ENCODE measurements at regions not wholly inside any gene's neighbourhood (a gene's known extent, or its start where the extent isn't known, plus 50 kb on each side); places are given as distances from the start of the nearest gene placed in this dataset.

DNA sequence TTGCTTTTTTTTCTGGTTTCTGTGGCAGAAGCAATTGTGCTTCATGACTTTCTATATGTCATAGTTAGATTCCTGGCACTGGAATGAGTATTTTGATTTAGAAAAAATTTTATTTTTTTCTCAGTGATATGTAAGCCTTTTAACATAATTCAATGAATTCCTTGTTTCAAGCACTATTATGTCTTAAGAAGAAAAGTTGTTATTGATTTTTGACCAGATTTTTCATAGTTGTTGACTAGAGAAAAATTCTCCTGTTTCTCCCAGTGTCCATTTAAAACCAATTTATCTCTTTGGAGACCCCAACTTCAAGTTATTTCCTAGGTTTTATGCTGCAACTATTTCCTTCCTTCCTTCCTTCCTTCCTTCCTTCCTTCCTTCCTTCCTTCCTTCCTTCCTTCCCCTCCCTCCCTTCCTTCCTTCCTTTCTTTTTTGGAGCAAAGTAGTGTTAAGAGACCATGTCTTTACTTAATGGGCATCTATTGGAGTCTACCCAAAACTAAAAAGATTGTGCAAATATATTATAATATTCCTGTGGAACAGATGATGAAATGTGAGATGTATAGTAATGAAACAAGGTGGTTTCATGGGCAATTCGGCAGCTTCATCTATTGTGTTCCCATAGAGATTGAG lies 346.9 kb downstream of the RNF144B start:
- CTCF ChIA-PET, result interaction anchor here (0.7 kb wide), 1 partner anchor 16 kb away, joined by 3 read pairs; no protein-coding TSS in a partner anchor
- no peak overlapping the region for H3K27ac Mint-ChIP-seq
- no peaks in the 10 kb centered on the region for H3K36me3 Mint-ChIP-seq
- no peak for DNase-seq
- H3K4me3 Mint-ChIP-seq, result no peak overlapping the region
- H3K27me3 Mint-ChIP-seq, result no peaks in the 10 kb centered on the region
- no peaks in the 10 kb centered on the region for H3K9me3 Mint-ChIP-seq
- no peaks in the 10 kb centered on the region for H3K4me1 Mint-ChIP-seq

DNA sequence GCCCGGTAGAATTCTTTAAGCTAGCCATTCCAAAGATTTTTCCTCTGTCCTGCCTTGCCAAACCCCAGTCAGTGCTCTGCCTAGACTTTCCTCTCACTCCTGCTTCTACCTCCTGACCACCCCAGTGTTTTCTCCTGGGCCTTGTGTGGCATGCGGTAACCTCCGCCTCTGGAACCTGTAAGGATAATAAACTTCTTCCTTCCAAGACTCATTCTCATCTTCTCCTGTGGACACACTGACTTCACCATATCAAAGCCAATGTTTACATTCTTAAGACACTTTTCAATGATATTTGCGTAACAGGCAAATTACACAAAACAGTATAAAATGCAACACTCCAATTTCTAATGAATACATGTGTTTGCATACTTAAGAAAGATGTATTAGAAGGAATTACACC lies 354.6 kb downstream of the RNF144B start:
- H3K27me3 Mint-ChIP-seq, result no peaks in the 10 kb centered on the region
- no peaks in the 10 kb centered on the region for H3K9me3 Mint-ChIP-seq
- no peaks in the 10 kb centered on the region for H3K4me1 Mint-ChIP-seq
- H3K4me3 Mint-ChIP-seq, result no peak overlapping the region
- no peak for DNase-seq
- H3K36me3 Mint-ChIP-seq, result no peaks in the 10 kb centered on the region
- H3K27ac Mint-ChIP-seq, result no peak overlapping the region
- CTCF ChIA-PET, result no interaction called here

GRCh38 chr6:18742406-18742805 lies 355.3 kb downstream of the RNF144B start:
- Mint-ChIP-seq H3K9me3 (no peaks in the 10 kb centered on the region), H3K4me1 (no peaks in the 10 kb centered on the region), H3K27me3 (no peaks in the 10 kb centered on the region), H3K27ac (no peak overlapping the region), H3K4me3 (no peak overlapping the region), H3K36me3 (no peaks in the 10 kb centered on the region)
- DNase-seq, result no peak
- CTCF ChIA-PET, result no interaction called here

DNA sequence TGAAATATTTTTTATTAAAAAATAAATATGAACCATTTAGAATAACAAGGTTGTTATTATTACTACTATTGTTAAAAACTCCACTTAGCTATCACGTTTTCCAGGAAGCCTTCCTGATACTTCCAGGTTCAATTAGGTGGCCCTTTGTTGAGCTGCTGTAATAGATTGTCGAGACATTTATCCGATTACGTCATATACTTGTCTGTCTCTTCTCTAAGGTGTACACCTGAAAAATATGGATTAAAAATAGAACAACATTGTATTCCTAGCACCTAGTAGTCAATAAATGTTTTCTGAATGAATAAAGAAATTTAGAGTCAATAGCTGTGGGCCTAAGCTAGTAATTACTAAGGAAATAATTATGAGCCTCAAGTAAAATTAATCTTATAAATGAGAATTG lies 359.6 kb downstream of the RNF144B start:
- CTCF ChIA-PET, result interaction anchor here (0.6 kb wide), 1 partner anchor 1166 kb away, joined by 3 read pairs; no protein-coding TSS in a partner anchor
- no peaks in the 10 kb centered on the region for H3K4me1 Mint-ChIP-seq
- no peak overlapping the region for H3K27ac Mint-ChIP-seq
- H3K27me3 Mint-ChIP-seq, result no peaks in the 10 kb centered on the region
- H3K36me3 Mint-ChIP-seq, result no peaks in the 10 kb centered on the region
- DNase-seq, result no peak
- no peak overlapping the region for H3K4me3 Mint-ChIP-seq
- no peaks in the 10 kb centered on the region for H3K9me3 Mint-ChIP-seq

GRCh38 chr6:18748314-18748713 lies 361.2 kb downstream of the RNF144B start:
- DNase-seq, result no peak
- Mint-ChIP-seq H3K27ac (no peak overlapping the region), H3K4me1 (no peaks in the 10 kb centered on the region), H3K4me3 (no peak overlapping the region), H3K36me3 (no peaks in the 10 kb centered on the region), H3K9me3 (no peaks in the 10 kb centered on the region), H3K27me3 (no peaks in the 10 kb centered on the region)
- CTCF ChIA-PET, result interaction anchor here (0.7 kb wide), 1 partner anchor 1239 kb away, joined by 3 read pairs; no protein-coding TSS in a partner anchor

DNA sequence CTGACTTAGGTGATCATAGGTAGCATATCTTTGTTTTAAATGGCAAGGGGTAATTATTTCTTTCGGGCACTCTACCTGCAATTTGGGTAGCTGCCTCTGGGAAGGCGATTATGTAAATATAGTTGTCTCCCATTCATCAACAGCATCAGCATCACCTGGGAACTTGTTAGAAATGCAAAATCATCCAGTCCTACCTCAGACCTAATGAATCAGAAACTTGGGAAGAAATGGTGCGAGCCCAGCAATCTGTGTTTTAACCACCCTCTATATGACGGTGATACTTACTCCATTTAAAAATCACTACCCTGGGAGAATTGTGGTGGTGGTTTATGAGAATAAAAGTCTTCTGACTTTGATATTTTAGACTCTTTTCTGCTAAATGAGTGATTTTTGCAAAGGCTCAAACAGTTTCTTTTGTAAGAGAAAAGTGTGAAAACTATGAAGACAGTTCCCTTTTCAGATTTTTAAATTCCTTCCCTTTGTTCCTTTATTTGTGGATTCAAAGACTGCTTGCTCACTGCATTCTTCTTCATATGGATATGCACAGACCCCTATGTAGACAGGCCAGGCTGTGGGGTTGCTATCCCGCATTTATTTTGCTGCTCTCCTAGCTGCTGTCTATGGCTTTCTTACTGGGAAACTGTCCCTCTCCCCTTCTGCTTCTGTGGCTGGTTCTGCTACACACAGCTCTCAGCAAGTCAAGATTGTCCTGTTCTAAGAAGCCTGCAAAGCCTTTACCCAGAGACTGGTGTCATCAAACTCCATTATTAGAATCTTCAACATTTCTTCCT lies 365.3 kb downstream of the RNF144B start:
- Mint-ChIP-seq H3K27ac (no peak overlapping the region), H3K27me3 (no peaks in the 10 kb centered on the region), H3K36me3 (no peaks in the 10 kb centered on the region), H3K4me3 (no peak overlapping the region), H3K9me3 (peaks cover 3% of the 10 kb centered on the region), H3K4me1 (no peaks in the 10 kb centered on the region)
- CTCF ChIA-PET, result no interaction called here
- no peak for DNase-seq

DNA sequence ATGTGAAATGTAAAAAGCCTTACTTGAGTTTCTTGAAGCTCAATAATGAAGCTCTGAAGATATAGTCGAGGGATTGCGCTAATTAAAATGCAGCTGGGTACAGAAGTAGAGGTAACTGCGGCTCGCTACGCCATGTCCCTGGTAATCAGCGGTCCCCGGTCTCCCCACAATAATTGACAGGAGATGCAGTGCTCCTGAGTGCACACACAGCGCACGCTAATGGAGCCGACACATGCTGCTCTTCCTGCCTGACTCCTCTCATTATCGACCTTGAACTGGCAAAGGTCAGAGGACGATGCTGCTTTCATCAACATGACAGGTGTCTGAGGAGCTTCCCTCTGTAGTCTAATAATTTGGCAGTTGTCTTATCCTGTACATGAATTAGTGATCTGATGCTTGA lies 365.9 kb downstream of the RNF144B start:
- DNase-seq, result no peak
- CTCF ChIA-PET, result no interaction called here
- Mint-ChIP-seq H3K27me3 (no peaks in the 10 kb centered on the region), H3K27ac (no peak overlapping the region), H3K4me1 (no peaks in the 10 kb centered on the region), H3K36me3 (no peaks in the 10 kb centered on the region), H3K9me3 (peaks cover 3% of the 10 kb centered on the region), H3K4me3 (no peak overlapping the region)

DNA sequence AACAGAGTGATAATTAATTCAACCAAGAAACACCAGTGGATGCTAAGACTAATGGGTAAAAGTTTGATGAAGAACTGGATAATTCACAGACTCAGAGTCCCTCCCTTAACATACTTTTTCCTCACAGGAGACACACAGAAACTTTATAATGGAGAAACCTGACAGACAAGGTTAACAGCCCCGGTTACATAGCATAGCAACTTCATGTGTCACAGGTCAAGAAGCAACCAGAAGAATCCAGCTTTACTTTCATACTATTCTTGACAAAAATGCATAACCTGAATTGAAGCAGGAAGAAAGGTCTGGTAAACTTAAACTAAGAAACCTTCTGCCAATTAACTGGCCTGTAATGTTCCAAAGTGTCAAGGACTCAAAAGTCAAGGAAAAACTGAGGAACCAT lies 375.9 kb downstream of the RNF144B start:
- Mint-ChIP-seq H3K27me3 (no peaks in the 10 kb centered on the region), H3K27ac (no peak overlapping the region), H3K4me3 (no peak overlapping the region), H3K4me1 (no peaks in the 10 kb centered on the region), H3K36me3 (no peaks in the 10 kb centered on the region), H3K9me3 (peaks cover 13% of the 10 kb centered on the region)
- CTCF ChIA-PET, result no interaction called here
- DNase-seq, result no peak

GRCh38 chr6:18784794-18785193 lies 397.6 kb downstream of the RNF144B start:
- H3K4me1 Mint-ChIP-seq, result no peaks in the 10 kb centered on the region
- no peak overlapping the region for H3K4me3 Mint-ChIP-seq
- H3K27ac Mint-ChIP-seq, result no peak overlapping the region
- no peaks in the 10 kb centered on the region for H3K36me3 Mint-ChIP-seq
- CTCF ChIA-PET, result no interaction called here
- no peaks in the 10 kb centered on the region for H3K27me3 Mint-ChIP-seq
- H3K9me3 Mint-ChIP-seq, result peaks cover 8% of the 10 kb centered on the region
- no peak for DNase-seq

DNA sequence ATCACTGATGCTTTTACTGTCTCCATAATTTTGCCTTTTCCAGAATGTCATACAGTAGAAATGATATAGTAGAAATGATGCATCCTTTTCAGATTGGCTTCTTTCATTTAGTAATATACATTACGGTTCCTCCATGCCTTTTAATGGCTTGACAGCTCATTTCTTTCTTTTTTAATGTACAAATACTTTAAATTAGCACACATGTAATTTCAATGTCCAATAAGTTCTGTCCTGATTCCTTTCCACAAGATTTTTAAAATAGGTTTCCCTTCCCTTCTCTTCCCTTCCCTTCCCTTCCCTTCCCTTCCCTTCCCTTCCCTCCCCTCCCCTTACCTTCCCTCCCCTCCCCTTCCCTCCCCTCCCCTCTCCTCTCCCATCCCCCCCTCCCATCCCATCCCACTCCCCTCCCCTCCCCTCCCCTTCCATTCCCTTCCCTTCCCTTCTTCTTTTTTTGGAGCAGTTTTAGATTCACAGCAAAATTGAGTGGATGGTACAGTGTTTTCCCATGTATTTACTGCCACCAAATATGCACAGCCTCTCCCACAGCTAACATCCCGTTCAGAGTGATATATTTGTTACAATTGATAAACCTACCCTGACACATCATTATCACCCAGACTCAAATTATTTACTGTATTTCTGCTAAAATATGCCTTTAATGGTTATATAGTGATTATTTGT lies 398.8 kb downstream of the RNF144B start:
- no peaks in the 10 kb centered on the region for H3K36me3 Mint-ChIP-seq
- no peak overlapping the region for H3K27ac Mint-ChIP-seq

GRCh38 chr6:18792866-18793265 lies 405.7 kb downstream of the RNF144B start:
- no peaks in the 10 kb centered on the region for H3K27me3 Mint-ChIP-seq
- no peak overlapping the region for H3K4me3 Mint-ChIP-seq
- peaks cover 7% of the 10 kb centered on the region for H3K9me3 Mint-ChIP-seq
- DNase-seq, result no peak
- no peaks in the 10 kb centered on the region for H3K4me1 Mint-ChIP-seq
- CTCF ChIA-PET, result no interaction called here
- H3K27ac Mint-ChIP-seq, result no peak overlapping the region
- H3K36me3 Mint-ChIP-seq, result no peaks in the 10 kb centered on the region

More for the DNA sequence above, 398.8 kb downstream of the RNF144B start:
- DNase-seq, result no peak
- Mint-ChIP-seq H3K27me3 (no peaks in the 10 kb centered on the region), H3K4me3 (no peak overlapping the region), H3K9me3 (peaks cover 8% of the 10 kb centered on the region), H3K4me1 (no peaks in the 10 kb centered on the region)
- CTCF ChIA-PET, result no interaction called here

- no peaks in the 10 kb centered on the region for H3K36me3 Mint-ChIP-seq
- peaks cover 12% of the 10 kb centered on the region for H3K9me3 Mint-ChIP-seq
- CTCF ChIA-PET, result no interaction called here
- no peaks in the 10 kb centered on the region for H3K27me3 Mint-ChIP-seq
- no peak overlapping the region for H3K4me3 Mint-ChIP-seq
- DNase-seq, result no peak
- no peak overlapping the region for H3K27ac Mint-ChIP-seq
- H3K4me1 Mint-ChIP-seq, result no peaks in the 10 kb centered on the region
These were observed 408.6 kb downstream of the RNF144B start for GRCh38 chr6:18795726-18796125.

- no peaks in the 10 kb centered on the region for H3K27me3 Mint-ChIP-seq
- peaks cover 25% of the 10 kb centered on the region for H3K9me3 Mint-ChIP-seq
- DNase-seq, result no peak
- no peak overlapping the region for H3K4me3 Mint-ChIP-seq
- H3K36me3 Mint-ChIP-seq, result peaks cover 1% of the 10 kb centered on the region
- CTCF ChIA-PET, result no interaction called here
- no peaks in the 10 kb centered on the region for H3K4me1 Mint-ChIP-seq
- no peak overlapping the region for H3K27ac Mint-ChIP-seq
These were observed 433.6 kb downstream of the RNF144B start for GRCh38 chr6:18820725-18821124.

DNA sequence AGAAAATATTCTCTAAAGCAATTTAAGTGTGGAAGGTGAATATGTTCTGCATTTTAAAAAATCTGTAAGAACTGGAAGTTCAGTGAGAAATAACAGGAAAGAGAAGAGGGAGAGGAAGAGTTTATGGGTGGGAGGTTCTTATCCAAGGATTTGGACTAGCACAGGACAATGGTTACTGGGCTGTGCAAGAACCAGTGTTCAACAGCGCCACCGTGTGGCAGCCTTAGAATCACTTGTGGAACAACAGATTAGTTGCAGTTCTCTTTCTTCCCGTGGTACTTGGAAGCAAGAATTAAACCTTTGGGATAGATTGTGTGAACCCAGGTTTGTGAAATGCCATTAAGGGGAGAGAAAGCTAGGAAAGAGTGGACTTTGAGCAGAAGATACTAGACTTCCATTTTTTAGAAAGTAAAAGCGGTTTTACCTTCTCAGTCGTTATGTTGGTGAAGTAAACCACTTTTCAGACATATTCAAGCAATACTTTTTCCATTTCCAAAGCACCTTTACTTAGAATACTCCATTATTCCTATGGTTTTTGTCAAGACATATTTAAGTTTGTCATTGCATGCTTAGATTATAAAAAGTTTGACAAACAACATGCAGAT lies 436.7 kb downstream of the RNF144B start:
- DNase-seq, result peak; percentile 48
- CTCF ChIA-PET, result no interaction called here
- H3K27ac Mint-ChIP-seq, result no peak overlapping the region
- H3K36me3 Mint-ChIP-seq, result peaks cover 1% of the 10 kb centered on the region
- no peak overlapping the region for H3K4me3 Mint-ChIP-seq
- H3K9me3 Mint-ChIP-seq, result peaks cover 32% of the 10 kb centered on the region
- H3K4me1 Mint-ChIP-seq, result no peaks in the 10 kb centered on the region
- H3K27me3 Mint-ChIP-seq, result no peaks in the 10 kb centered on the region
